Parathyroid adenoma (tissue), 2 donors: ENCODE measurements at regions not wholly inside any gene's neighbourhood (a gene's known extent, or its start where the extent isn't known, plus 50 kb on each side); places are given as distances from the start of the nearest gene placed in this dataset.

ENCODE experiments used
- H2AFZ ChIP-seq: fragments of 300-600 bp; sonication (generic); one replicate; pipeline ENCODE4 v1.7.0; 2017; ENCODE audit warnings: antibody characterized with exemption, mild to moderate bottlenecking
- H3K27ac ChIP-seq: fragments of 300-600 bp; sonication (generic); one replicate; pipeline ENCODE4 v1.7.0; 2017
- H3K27me3 ChIP-seq: fragments of 300-600 bp; sonication (generic); one replicate; pipeline ENCODE4 v1.7.0; 2017; ENCODE audit warnings: low read length; ENCODE audit not compliant: control insufficient read depth, insufficient read depth
- H3K36me3 ChIP-seq: fragments of 300-600 bp; sonication (generic); one replicate; pipeline ENCODE4 v1.7.0; 2017; ENCODE audit warnings: low read length; ENCODE audit not compliant: control insufficient read depth, insufficient read depth
- H3K4me1 ChIP-seq: fragments of 300-600 bp; sonication (generic); one replicate; pipeline ENCODE4 v1.7.0; 2017; ENCODE audit warnings: control low read depth
- H3K4me2 ChIP-seq: fragments of 300-600 bp; sonication (generic); one replicate; pipeline ENCODE4 v1.7.0; 2017; ENCODE audit warnings: low read length
- H3K4me3 ChIP-seq: fragments of 300-600 bp; sonication (generic); one replicate; pipeline ENCODE4 v1.7.0; 2017; ENCODE audit warnings: low read depth, low read length
- H3K79me2 ChIP-seq: fragments of 300-600 bp; sonication (generic); one replicate; pipeline ENCODE4 v1.7.0; 2017; ENCODE audit warnings: control low read depth
- H3K9ac ChIP-seq: fragments of 300-600 bp; sonication (generic); one replicate; pipeline ENCODE4 v1.7.0; 2017; ENCODE audit warnings: mild to moderate bottlenecking
- H3K9me3 ChIP-seq: fragments of 300-600 bp; sonication (generic); one replicate; pipeline ENCODE4 v1.7.0; 2017; ENCODE audit warnings: low read length; ENCODE audit not compliant: control insufficient read depth
- TF ChIP-seq, protein P1 (sequence below): fragments of 300-600 bp; sonication (generic); IDR thresholded peaks from one replicate; pipeline ENCODE4 v1.7.0; 2017; ENCODE audit warnings: antibody characterized with exemption, mild to moderate bottlenecking
- donor health status: primary hyperparathyroidism.

DNA sequence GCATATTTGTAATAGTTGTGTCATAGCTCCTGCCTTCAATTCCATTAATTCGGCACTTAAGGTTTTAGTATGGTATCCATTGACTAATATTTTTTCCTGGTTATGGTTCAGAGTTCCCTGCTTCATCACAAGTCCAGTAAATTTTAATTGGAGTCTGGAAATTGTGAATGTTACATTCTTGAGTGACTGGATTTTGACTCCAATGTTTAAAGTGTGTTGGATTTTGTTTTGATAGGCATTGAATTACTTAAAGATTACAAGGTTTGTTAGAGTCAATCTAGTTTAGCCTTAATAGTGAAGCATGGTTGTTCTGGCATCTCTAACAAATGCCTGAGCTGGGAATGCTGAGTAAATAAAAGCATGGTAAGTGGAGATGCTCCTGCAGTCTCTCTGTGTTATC, 326.6 kb upstream of the IGFBP3 start:
- Histone ChIP-seq H3K27ac (no peak overlapping the region), H3K27me3 (no peaks in the 10 kb centered on the region), H2AFZ (no peak overlapping the region), H3K9me3 (no peaks in the 10 kb centered on the region), H3K9ac (no peak overlapping the region), H3K4me1 (no peaks in the 10 kb centered on the region), H3K4me2 (no peak overlapping the region), H3K79me2 (no peaks in the 10 kb centered on the region), H3K4me3 (no peak overlapping the region), H3K36me3 (no peaks in the 10 kb centered on the region)
- TF ChIP-seq, protein P1, sequence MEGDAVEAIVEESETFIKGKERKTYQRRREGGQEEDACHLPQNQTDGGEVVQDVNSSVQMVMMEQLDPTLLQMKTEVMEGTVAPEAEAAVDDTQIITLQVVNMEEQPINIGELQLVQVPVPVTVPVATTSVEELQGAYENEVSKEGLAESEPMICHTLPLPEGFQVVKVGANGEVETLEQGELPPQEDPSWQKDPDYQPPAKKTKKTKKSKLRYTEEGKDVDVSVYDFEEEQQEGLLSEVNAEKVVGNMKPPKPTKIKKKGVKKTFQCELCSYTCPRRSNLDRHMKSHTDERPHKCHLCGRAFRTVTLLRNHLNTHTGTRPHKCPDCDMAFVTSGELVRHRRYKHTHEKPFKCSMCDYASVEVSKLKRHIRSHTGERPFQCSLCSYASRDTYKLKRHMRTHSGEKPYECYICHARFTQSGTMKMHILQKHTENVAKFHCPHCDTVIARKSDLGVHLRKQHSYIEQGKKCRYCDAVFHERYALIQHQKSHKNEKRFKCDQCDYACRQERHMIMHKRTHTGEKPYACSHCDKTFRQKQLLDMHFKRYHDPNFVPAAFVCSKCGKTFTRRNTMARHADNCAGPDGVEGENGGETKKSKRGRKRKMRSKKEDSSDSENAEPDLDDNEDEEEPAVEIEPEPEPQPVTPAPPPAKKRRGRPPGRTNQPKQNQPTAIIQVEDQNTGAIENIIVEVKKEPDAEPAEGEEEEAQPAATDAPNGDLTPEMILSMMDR: no peak

DNA sequence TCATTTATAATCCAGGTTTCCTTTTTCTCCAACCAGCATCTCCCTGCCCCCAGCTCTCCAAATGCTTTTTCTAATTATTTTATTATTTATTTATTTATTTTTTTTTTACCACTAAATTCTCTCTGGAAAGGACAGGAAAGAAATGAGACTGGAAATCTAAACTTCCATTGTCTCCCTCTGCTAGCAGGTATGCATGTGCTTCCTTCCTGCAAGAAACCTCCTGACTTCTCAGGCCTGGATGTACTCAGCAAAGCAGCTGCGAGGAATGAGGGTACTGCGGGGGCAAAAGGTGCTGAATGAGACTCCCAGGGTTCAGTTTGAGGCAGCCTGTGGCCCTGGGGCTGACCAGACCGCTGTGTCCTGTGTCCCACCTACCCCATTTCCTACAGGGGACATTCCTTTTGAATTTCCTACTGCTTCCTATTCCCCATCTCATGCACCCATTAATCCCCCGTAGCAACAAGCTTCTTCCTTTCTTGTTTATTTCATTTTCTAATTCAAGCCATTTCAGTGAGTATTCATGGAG, 324.6 kb upstream of the IGFBP3 start:
- Histone ChIP-seq H3K4me3 (no peak overlapping the region), H3K27me3 (no peaks in the 10 kb centered on the region), H3K79me2 (no peaks in the 10 kb centered on the region), H2AFZ (no peak overlapping the region), H3K36me3 (no peaks in the 10 kb centered on the region), H3K9me3 (no peaks in the 10 kb centered on the region), H3K4me2 (no peak overlapping the region), H3K27ac (no peak overlapping the region), H3K9ac (no peak overlapping the region), H3K4me1 (no peaks in the 10 kb centered on the region)
- TF ChIP-seq, protein P1: no peak

GRCh38 chr7:46244757-46245156, 323.7 kb upstream of the IGFBP3 start:
- Histone ChIP-seq H3K4me1 (no peaks in the 10 kb centered on the region), H3K4me3 (no peak overlapping the region), H3K9ac (no peak overlapping the region), H3K27me3 (no peaks in the 10 kb centered on the region), H2AFZ (no peak overlapping the region), H3K79me2 (no peaks in the 10 kb centered on the region), H3K4me2 (no peak overlapping the region), H3K9me3 (no peaks in the 10 kb centered on the region), H3K36me3 (no peaks in the 10 kb centered on the region), H3K27ac (no peak overlapping the region)
- TF ChIP-seq, protein P1: no peak

- Histone ChIP-seq H2AFZ (no peak overlapping the region), H3K27ac (no peak overlapping the region), H3K9ac (no peak overlapping the region), H3K4me2 (no peak overlapping the region), H3K36me3 (no peaks in the 10 kb centered on the region), H3K4me3 (no peak overlapping the region), H3K79me2 (no peaks in the 10 kb centered on the region), H3K27me3 (no peaks in the 10 kb centered on the region), H3K4me1 (no peaks in the 10 kb centered on the region), H3K9me3 (no peaks in the 10 kb centered on the region)
- TF ChIP-seq, protein P1: no peak
These were observed 322.3 kb upstream of the IGFBP3 start for GRCh38 chr7:46243406-46243805.

DNA sequence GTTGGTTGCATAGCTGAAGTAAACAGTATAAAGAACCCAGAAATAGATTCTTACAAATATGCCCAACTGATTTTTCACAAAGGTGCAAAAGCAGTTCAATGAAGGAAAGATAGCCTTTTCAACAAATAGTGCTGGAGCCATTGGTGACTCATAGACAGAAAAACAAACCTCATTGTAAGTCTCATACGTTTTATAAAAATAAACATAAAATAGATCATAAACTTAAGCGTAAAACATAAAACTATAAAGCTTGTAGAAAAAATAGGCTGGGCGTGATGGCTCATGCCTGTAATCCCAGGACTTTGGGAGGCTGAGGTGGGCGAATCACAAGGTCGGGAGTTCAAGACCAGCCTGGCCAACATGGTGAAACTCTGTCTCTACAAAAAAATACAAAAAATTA, 318.8 kb upstream of the IGFBP3 start:
- H3K9ac ChIP-seq: no peak overlapping the region
- no peak overlapping the region for H2AFZ ChIP-seq
- no peaks in the 10 kb centered on the region for H3K4me1 ChIP-seq
- H3K27me3 ChIP-seq: no peaks in the 10 kb centered on the region
- no peak overlapping the region for H3K27ac ChIP-seq
- no peaks in the 10 kb centered on the region for H3K79me2 ChIP-seq
- H3K9me3 ChIP-seq: no peaks in the 10 kb centered on the region
- no peak overlapping the region for H3K4me3 ChIP-seq
- no peaks in the 10 kb centered on the region for H3K36me3 ChIP-seq
- no peak overlapping the region for H3K4me2 ChIP-seq
- TF ChIP-seq, protein P1: no peak
